ENCODE measurements at regions not wholly inside any gene's neighbourhood (a gene's known extent, or its start where the extent isn't known, plus 50 kb on each side); places are given as distances from the start of the nearest gene placed in this dataset.

GRCh38 chr16:51419768-51420167 is 268.7 kb upstream of the SALL1 start:
- H3K27ac ChIP-seq = no peak overlapping the region
- no peaks in the 10 kb centered on the region for H3K27me3 ChIP-seq
- H3K4me3 ChIP-seq (ENCODE audit: low read depth in 1 of 2, low read length in 1 of 2) = no peak overlapping the region
- H3K36me3 ChIP-seq = no peaks in the 10 kb centered on the region
- no peaks in the 10 kb centered on the region for H3K9me3 ChIP-seq
- no peak for TF ChIP-seq CTCF (IDR thresholded peaks at IDR 0.05)
- H3K4me1 ChIP-seq (ENCODE audit: control insufficient read depth in 1 of 2, insufficient read depth in 1 of 2, low read depth in 1 of 2, low read length in 1 of 2) = no peaks in the 10 kb centered on the region

- no peaks in the 10 kb centered on the region for H3K4me1 ChIP-seq (ENCODE audit: control insufficient read depth in 1 of 2, insufficient read depth in 1 of 2, low read depth in 1 of 2, low read length in 1 of 2)
- H3K27me3 ChIP-seq = no peaks in the 10 kb centered on the region
- H3K9me3 ChIP-seq = no peaks in the 10 kb centered on the region
- no peak overlapping the region for H3K27ac ChIP-seq
- no peak overlapping the region for H3K4me3 ChIP-seq (ENCODE audit: low read depth in 1 of 2, low read length in 1 of 2)
- no peaks in the 10 kb centered on the region for H3K36me3 ChIP-seq
- no peak for TF ChIP-seq CTCF (IDR thresholded peaks at IDR 0.05)
Measured at GRCh38 chr16:51418258-51418657, 267.2 kb upstream of the SALL1 start.

- Histone ChIP-seq H3K9me3 (no peaks in the 10 kb centered on the region), H3K36me3 (no peaks in the 10 kb centered on the region), H3K4me1 (ENCODE audit: control insufficient read depth in 1 of 2, insufficient read depth in 1 of 2, low read depth in 1 of 2, low read length in 1 of 2) (no peaks in the 10 kb centered on the region), H3K4me3 (ENCODE audit: low read depth in 1 of 2, low read length in 1 of 2) (no peak overlapping the region), H3K27ac (no peak overlapping the region), H3K27me3 (no peaks in the 10 kb centered on the region)
- TF ChIP-seq CTCF (IDR thresholded peaks at IDR 0.05) = no peak
Measured at GRCh38 chr16:51416926-51417325, 265.9 kb upstream of the SALL1 start.

- Histone ChIP-seq H3K27me3 (no peaks in the 10 kb centered on the region), H3K9me3 (no peaks in the 10 kb centered on the region), H3K27ac (no peak overlapping the region), H3K4me1 (ENCODE audit: control insufficient read depth in 1 of 2, insufficient read depth in 1 of 2, low read depth in 1 of 2, low read length in 1 of 2) (no peaks in the 10 kb centered on the region), H3K4me3 (ENCODE audit: low read depth in 1 of 2, low read length in 1 of 2) (no peak overlapping the region), H3K36me3 (no peaks in the 10 kb centered on the region)
- TF ChIP-seq CTCF (IDR thresholded peaks at IDR 0.05) = no peak
Measured at GRCh38 chr16:51410125-51410524, 259.1 kb upstream of the SALL1 start.

GRCh38 chr16:51409001-51409675 is 258.1 kb upstream of the SALL1 start:
- Histone ChIP-seq H3K27ac (no peak overlapping the region), H3K4me1 (ENCODE audit: control insufficient read depth in 1 of 2, insufficient read depth in 1 of 2, low read depth in 1 of 2, low read length in 1 of 2) (no peaks in the 10 kb centered on the region), H3K4me3 (ENCODE audit: low read depth in 1 of 2, low read length in 1 of 2) (no peak overlapping the region), H3K9me3 (no peaks in the 10 kb centered on the region), H3K27me3 (no peaks in the 10 kb centered on the region), H3K36me3 (no peaks in the 10 kb centered on the region)
- no peak for TF ChIP-seq CTCF (IDR thresholded peaks at IDR 0.05)
